Subcutaneous abdominal adipose tissue (tissue), 5 donors: ENCODE measurements at regions not wholly inside any gene's neighbourhood (a gene's known extent, or its start where the extent isn't known, plus 50 kb on each side); places are given as distances from the start of the nearest gene placed in this dataset.

Experiments
- H3K27ac ChIP-seq: one replicate; pipeline ENCODE4 v1.7.0; 2013; ENCODE audit warnings: low read depth, mild to moderate bottlenecking, inconsistent platforms, low read length, moderate library complexity
- H3K27me3 ChIP-seq, 5 donors: one replicate each; pipeline ENCODE4 v1.7.0; 2013; ENCODE audit warnings: low read length in 5 of 5, inconsistent platforms in 1 of 5; ENCODE audit not compliant: control insufficient read depth in 5 of 5, insufficient read depth in 4 of 5
- H3K36me3 ChIP-seq, 5 donors: one replicate each; pipeline ENCODE4 v1.7.0; 2013; ENCODE audit warnings: low read length in 5 of 5; ENCODE audit not compliant: control insufficient read depth in 5 of 5, insufficient read depth in 5 of 5
- H3K4me1 ChIP-seq, 5 donors: one replicate each; pipeline ENCODE4 v1.7.0; 2013; ENCODE audit warnings: low read length in 5 of 5, mild to moderate bottlenecking in 3 of 5, moderate library complexity in 1 of 5; ENCODE audit not compliant: control insufficient read depth in 5 of 5, insufficient read depth in 5 of 5
- H3K4me3 ChIP-seq, 5 donors: one replicate each; pipeline ENCODE4 v1.7.0; 2013; ENCODE audit warnings: low read length in 5 of 5, low read depth in 1 of 5
- H3K9ac ChIP-seq, 5 donors: one replicate each; pipeline ENCODE4 v1.7.0; 2013; ENCODE audit warnings: low read length in 5 of 5, mild to moderate bottlenecking in 4 of 5, moderate library complexity in 3 of 5
- H3K9me3 ChIP-seq, 5 donors: one replicate each; pipeline ENCODE4 v1.7.0; 2013; ENCODE audit warnings: low read length in 5 of 5; ENCODE audit not compliant: control insufficient read depth in 5 of 5
- donor health status: healthy.
- donor health status: healthy.
- donor health status: healthy.
- donor health status: healthy.
- donor health status: healthy.

DNA sequence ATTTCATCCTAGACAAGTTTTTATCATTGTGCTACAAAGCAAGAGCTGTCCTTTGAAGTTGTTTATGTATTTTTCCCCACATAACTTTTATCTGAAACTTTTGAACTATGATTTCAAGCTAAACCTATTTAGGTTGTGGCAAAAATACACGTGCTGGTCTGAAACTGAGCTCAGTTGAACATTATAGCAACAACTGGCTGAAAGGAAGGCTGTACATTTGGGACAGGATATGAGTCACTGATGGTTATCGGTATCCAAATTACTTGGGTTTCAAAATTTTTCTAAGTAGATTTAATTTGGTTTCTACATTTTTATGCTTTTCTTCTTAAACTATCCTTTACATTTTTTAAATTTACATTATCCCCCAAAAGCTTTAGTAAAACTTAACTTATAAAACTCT, 627.3 kb upstream of the NUDT12 start:
- Histone ChIP-seq H3K4me1 (peaks cover 0 to 5% (median 0%) of the 10 kb centered on the region in 5 donors), H3K27ac (no peak overlapping the region), H3K36me3 (no peaks in the 10 kb centered on the region), H3K9ac (no peak overlapping the region), H3K4me3 (no peak overlapping the region), H3K27me3 (no peaks in the 10 kb centered on the region), H3K9me3 (peaks cover 0 to 3% (median 0%) of the 10 kb centered on the region in 5 donors)

DNA sequence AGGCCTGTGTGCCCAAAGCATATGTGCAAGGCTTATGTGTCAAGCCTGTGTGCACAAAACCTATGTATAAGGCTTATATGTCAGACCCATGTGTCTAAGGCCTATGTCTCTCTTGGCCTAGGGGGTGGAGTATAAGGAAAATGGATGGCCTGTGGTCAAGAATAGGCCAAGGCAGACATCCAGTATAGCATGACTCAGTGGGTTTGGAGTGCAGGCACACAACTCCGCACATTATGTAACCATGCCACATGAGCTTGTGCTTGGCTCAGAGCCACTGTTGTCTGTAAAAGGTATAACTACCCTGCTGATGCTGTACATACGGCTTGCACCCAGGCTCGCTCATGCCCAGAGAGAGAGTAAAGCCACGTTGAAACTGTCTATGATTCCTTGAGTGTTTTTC, 626.4 kb upstream of the NUDT12 start:
- Histone ChIP-seq H3K4me1 (peaks cover 0 to 5% (median 0%) of the 10 kb centered on the region in 5 donors), H3K9me3 (peaks cover 0 to 3% (median 0%) of the 10 kb centered on the region in 5 donors), H3K27me3 (no peaks in the 10 kb centered on the region), H3K4me3 (no peak overlapping the region), H3K36me3 (no peaks in the 10 kb centered on the region), H3K27ac (no peak overlapping the region), H3K9ac (no peak overlapping the region)

- H3K9me3 ChIP-seq, result peaks cover 0 to 3% (median 0%) of the 10 kb centered on the region in 5 donors
- no peaks in the 10 kb centered on the region for H3K36me3 ChIP-seq
- H3K27me3 ChIP-seq, result no peaks in the 10 kb centered on the region
- no peak overlapping the region for H3K27ac ChIP-seq
- no peak overlapping the region for H3K4me3 ChIP-seq
- no peak overlapping the region for H3K9ac ChIP-seq
- peaks cover 0 to 5% (median 0%) of the 10 kb centered on the region in 5 donors for H3K4me1 ChIP-seq
These were observed 625.1 kb upstream of the NUDT12 start for GRCh38 chr5:104187656-104188055.

GRCh38 chr5:104186510-104186909, 623.9 kb upstream of the NUDT12 start:
- Histone ChIP-seq H3K4me1 (peaks cover 0 to 5% (median 0%) of the 10 kb centered on the region in 5 donors), H3K36me3 (no peaks in the 10 kb centered on the region), H3K27me3 (no peaks in the 10 kb centered on the region), H3K27ac (no peak overlapping the region), H3K4me3 (no peak overlapping the region), H3K9ac (no peak overlapping the region), H3K9me3 (peaks cover 0 to 3% (median 0%) of the 10 kb centered on the region in 5 donors)

DNA sequence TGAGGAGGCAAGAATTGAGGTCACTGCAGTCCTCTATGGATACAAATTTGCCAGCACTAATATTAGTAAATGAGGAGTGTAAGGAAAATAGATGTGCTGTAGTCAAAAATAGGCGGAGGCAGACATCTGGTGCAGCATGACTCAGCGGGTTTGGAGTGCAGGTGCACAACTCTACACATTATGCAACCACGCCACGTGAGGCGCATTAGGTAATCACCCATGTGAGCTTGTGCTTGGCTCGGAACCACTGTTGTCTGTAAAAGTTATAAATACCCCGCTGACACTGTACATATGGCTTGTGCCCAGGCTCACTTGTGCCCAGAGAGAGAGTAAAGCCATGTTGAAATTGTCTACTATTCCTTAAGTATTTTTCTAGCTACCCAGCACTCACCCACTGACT, 623.5 kb upstream of the NUDT12 start:
- H3K9ac ChIP-seq, result no peak overlapping the region
- peaks cover 0 to 5% (median 0%) of the 10 kb centered on the region in 5 donors for H3K4me1 ChIP-seq
- H3K27me3 ChIP-seq, result no peaks in the 10 kb centered on the region
- H3K27ac ChIP-seq, result no peak overlapping the region
- H3K36me3 ChIP-seq, result no peaks in the 10 kb centered on the region
- H3K4me3 ChIP-seq, result no peak overlapping the region
- H3K9me3 ChIP-seq, result peaks cover 0 to 3% (median 0%) of the 10 kb centered on the region in 5 donors

GRCh38 chr5:104184264-104184663, 621.7 kb upstream of the NUDT12 start:
- Histone ChIP-seq H3K4me1 (peaks cover 0 to 5% (median 0%) of the 10 kb centered on the region in 5 donors), H3K9me3 (peaks cover 0 to 10% (median 7%) of the 10 kb centered on the region in 5 donors), H3K4me3 (no peak overlapping the region), H3K36me3 (no peaks in the 10 kb centered on the region), H3K27me3 (no peaks in the 10 kb centered on the region), H3K9ac (no peak overlapping the region), H3K27ac (no peak overlapping the region)

- H3K9ac ChIP-seq, result no peak overlapping the region
- no peak overlapping the region for H3K4me3 ChIP-seq
- peaks cover 0 to 13% (median 7%) of the 10 kb centered on the region in 5 donors for H3K9me3 ChIP-seq
- no peaks in the 10 kb centered on the region for H3K36me3 ChIP-seq
- no peak overlapping the region for H3K27ac ChIP-seq
- no peaks in the 10 kb centered on the region for H3K4me1 ChIP-seq
- H3K27me3 ChIP-seq, result no peaks in the 10 kb centered on the region
These were observed 616.4 kb upstream of the NUDT12 start for GRCh38 chr5:104178829-104179456.

DNA sequence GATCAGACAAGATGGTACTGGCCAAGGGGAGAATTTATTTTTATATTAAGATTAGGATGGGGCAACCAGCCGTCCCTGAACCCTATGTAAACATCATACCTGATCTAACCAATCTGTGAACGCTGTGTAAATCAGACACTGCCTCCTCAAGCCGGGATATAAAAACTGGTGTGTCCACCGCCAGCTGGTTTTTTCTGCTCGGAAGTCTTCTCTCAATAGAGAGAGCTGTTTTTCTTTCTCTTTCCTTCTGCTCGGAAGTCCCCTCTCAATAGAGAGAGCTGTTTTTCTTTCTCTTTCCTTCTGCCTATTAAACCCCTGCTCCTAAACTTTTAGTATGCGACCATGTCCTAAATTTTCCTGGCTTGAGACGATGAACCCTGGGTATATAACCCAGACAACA, 615.5 kb upstream of the NUDT12 start:
- Histone ChIP-seq H3K4me3 (no peak overlapping the region), H3K9me3 (peaks cover 0 to 13% (median 7%) of the 10 kb centered on the region in 5 donors), H3K36me3 (no peaks in the 10 kb centered on the region), H3K9ac (no peak overlapping the region), H3K27ac (no peak overlapping the region), H3K4me1 (no peaks in the 10 kb centered on the region), H3K27me3 (no peaks in the 10 kb centered on the region)

DNA sequence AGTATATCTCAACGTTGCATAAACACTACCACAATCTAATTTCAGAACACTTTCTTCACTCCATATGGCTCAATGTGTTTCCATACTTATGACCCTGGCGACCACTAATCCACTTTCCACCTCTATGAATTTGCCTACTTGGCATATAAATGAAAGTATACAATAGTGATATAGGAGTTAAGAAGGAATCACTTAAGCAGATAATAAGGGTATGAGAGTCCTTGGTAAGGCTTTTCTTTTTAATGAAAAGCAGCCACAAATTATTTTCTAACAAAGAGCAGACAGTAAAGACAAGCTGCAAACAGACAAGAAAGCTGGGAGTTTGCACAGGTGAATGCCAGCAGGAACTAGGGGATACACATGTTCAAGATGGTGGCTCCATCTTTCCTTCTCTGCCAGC, 615.1 kb upstream of the NUDT12 start:
- H3K4me3 ChIP-seq, result no peak overlapping the region
- no peaks in the 10 kb centered on the region for H3K4me1 ChIP-seq
- H3K9me3 ChIP-seq, result peaks cover 0 to 13% (median 7%) of the 10 kb centered on the region in 5 donors
- no peak overlapping the region for H3K9ac ChIP-seq
- H3K27ac ChIP-seq, result no peak overlapping the region
- H3K36me3 ChIP-seq, result no peaks in the 10 kb centered on the region
- H3K27me3 ChIP-seq, result no peaks in the 10 kb centered on the region

DNA sequence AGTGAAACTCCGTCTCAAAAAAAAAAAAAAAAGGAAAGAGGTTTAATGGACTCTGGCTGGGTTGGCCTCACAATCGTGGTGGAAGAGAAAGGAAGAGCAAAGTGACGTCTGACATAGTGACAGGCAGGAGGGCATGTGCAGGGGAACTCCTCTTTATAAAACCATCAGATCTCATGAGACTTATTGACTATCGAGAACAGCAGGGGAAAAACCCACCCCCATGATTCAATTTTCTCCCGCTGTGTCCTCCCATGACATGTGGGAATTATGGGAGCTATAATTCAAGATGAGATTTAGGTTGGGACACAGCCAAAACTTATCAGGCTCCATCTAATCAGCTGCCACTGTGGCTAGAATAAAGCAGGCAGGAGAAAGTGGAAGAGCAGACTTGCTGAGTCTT, 610.4 kb upstream of the NUDT12 start:
- no peak overlapping the region for H3K4me3 ChIP-seq
- no peak overlapping the region for H3K27ac ChIP-seq
- no peak overlapping the region for H3K9ac ChIP-seq
- no peaks in the 10 kb centered on the region for H3K36me3 ChIP-seq
- no peaks in the 10 kb centered on the region for H3K27me3 ChIP-seq
- no peaks in the 10 kb centered on the region for H3K4me1 ChIP-seq
- no peaks in the 10 kb centered on the region for H3K9me3 ChIP-seq
